Pulmonary artery endothelial cell (primary cell): ENCODE measurements at regions not wholly inside any gene's neighbourhood (a gene's known extent, or its start where the extent isn't known, plus 50 kb on each side); places are given as distances from the start of the nearest gene placed in this dataset.
"Not testable (repeated sequence)": the region's sequence is repeated elsewhere in the genome, so short reads cannot be mapped to it uniquely, and the experiment has no call there.

ENCODE experiments used
- DNase-seq: peaks from one replicate; pipeline ENCODE4 v3.0.0-alpha.2; 2011; ENCODE audit warnings: low read depth, low spot score

- no peak for DNase-seq
Observed at GRCh38 chr1:245031041-245031440, 123.7 kb upstream of the KIF26B start.

DNA sequence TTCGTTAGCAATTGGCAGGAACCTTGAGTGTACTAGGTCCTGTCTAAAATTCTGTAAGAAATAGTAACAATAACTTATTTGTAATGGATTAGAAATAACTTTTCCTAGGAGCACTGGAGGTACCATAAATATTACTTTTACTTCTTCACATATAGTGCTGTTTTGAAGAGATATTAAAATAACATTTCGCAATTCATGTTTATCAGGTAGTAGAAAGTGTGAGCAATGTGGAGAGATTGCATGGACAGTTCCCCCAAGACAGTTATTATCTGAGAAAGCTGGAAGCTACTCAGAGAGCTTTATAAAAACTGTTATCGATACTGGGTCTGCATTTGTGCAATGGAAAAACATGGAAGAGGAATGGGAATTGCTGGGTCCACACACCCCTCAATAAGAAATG lies 128.5 kb upstream of the KIF26B start:
- no peak for DNase-seq

GRCh38 chr1:245025525-245025924 lies 129.3 kb upstream of the KIF26B start:
- no peak for DNase-seq

DNA sequence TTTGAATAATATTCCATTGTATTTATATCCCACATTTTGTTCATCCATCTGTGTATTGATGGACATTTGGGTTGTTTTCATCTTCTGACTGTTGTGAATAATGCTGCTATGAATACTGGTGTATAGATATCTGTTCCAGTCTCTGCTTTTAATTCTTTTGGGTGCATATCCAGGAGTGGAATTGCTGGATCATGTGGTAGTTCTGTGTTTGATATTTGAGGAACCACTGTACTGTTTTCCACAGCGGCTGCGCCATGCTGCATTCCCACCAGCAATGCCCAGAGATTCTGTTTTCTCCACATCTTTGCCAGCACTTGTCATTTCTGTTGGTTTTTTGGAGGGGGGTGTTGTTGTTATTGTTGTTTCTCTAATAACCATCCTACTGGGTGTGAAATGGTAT lies 131.6 kb upstream of the KIF26B start:
- DNase-seq: no peak

DNA sequence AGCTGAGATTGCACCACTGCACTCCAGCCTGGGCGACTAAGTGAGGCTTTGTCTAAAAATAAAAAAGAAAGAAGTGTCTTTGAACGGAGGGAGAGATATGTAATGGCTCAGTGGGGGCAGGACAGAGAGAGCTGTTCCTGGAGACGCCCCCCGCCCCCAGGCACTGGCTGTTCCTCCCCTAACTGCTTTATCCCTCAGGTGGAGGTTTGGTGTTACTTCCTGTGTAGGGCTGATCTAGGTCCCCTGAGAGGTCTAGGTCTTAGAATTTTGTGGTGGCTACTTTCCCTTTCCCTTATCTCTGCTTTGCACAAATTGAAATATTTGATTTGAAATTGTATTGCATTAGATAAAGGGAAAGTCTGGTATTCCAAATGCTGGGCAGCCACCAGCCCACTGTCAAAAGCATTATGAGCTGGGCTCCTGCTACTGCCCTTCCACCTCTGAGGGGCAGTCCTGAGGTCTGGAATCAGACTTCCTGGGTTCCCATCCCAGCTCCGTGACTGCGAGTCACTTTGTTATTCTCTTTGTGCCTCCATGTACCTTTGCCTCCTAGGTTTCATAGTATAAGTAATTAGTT lies 134.8 kb upstream of the KIF26B start:
- no peak for DNase-seq

GRCh38 chr1:245016700-245017099 lies 138.1 kb upstream of the KIF26B start:
- no peak for DNase-seq

DNA sequence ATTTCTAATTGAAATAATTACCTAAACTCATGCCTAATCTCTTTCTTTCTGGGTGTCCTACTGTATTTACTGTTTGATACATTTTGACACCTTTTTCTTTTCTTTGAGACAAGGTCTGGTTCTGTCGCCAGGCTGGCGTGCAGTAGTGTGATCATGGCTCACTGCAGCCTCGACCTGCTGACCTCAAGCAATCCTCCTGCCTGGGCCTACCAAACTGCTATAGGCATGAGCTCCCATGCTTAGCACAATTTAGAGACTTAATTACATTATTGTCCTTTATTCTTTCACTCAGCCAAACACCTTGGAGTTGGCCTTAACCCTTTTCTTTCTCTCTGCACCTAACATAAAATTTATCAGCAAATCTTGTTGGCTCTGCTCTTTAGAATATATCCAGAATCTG lies 139.8 kb upstream of the KIF26B start:
- no peak for DNase-seq

DNA sequence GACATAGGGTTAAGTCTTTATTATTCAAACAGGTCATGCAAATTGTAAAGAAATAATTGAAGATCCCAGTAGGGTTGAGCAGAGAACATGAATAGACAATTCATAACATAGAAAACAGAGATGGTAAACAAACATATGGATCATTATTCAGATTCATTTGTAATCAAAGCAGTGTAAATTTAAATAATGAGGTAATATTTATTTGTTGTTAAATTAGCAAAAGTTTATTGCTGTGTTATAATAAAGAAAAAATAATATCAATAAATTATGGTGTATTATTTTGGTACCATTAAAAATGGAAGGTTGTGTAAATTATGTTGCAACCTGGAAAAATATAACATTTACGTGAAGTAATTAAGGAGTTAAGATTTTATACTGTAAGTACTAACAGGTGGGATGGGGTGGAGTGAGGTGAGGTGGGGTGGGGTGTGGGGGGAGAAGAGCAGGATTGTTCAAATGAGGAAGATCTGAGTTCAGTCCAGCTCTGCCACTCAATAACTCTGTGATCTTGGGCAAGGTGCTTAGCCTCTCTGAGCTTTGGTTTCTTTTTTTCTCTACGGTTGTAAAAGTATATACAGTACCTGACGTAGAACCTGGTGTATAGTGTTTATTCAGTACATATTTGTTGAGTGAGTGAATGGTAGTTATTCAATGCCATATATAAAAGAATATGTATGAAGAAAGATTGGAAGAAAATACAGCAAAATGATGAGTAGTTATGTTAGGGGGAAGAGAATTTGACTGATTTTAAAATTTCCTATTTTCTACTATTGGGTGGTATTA lies 140.3 kb upstream of the KIF26B start:
- no peak for DNase-seq

- no peak for DNase-seq
Observed at GRCh38 chr1:245010018-245010614, 144.7 kb upstream of the KIF26B start.

DNA sequence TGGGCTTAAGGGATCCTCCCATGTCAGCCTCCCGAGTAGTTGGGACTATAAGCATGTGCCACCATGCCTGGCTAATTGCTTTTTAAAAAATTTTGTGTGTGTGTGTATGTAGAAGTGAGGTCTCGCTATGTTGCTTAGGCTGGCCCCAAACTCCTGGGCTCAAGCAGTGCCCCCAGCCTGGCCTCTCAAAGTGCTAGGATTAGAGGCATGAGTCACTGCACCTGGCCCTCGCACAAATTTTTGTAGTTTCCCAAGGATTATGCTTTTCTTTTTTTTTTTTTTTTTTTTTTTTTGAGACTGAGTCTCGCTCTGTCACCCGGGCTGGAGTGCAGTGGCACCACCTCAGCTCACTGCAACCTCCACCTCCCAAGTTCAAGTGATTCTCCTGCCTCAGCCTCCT lies 144.4 kb upstream of the HNRNPU start:
- DNase-seq: no peak

DNA sequence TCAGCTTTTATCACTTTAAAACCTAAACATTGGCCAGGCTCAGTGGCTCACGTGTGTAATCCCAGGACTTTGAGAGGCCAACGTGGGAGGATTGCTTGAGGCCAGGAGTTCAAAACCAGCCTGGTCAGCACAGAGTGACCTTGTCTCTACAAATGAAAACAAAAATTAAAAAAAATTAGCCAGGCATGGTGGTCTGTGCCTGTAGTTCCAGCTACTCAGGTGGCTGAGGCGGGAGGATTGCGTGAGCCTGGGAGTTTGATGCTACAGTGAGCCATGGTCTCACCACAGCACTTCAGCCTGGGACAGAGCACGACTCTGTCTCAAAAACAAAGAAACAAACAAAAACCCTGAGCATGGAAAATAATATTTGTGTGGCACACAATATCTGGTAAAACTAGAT lies 143.5 kb upstream of the HNRNPU start:
- no peak for DNase-seq

DNA sequence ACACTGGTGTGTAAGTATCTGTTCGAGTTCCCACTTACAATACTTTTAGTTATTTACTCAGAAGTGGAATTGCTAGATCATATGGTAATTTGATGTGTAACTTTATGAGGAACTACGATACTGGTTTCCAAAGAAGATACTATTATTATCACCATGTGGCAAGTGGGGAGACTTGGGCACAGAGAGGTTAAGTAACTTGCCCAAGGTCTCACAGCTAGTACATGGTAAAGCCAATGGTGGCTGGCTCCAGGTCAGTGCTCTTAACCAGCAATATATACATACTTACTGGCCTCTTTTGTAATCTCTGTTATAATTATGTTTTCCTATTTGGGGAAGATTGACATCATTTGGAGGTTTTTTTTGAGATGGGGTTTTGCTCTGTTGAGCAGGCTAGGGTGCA lies 138.9 kb upstream of the HNRNPU start:
- DNase-seq: no peak

DNA sequence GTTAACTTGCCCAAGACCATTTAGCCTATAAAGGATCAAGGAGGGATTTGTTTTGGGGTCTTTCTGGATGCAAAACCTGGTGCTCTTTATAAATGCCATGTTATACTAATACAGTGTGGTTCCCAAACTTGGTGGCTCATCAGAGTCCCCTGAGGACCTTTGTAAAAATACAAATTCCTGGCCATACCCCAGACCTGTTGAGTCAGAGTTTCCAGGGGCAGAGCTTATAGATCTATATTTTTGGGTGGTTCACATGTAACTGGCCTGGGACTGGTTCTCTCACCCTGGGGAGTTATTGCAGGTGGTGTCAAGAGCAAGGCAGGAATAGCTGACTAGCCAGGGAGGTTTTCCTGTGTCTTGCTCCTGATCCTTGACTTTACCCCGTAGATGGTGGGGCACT lies 136.9 kb upstream of the HNRNPU start:
- DNase-seq: no peak

DNA sequence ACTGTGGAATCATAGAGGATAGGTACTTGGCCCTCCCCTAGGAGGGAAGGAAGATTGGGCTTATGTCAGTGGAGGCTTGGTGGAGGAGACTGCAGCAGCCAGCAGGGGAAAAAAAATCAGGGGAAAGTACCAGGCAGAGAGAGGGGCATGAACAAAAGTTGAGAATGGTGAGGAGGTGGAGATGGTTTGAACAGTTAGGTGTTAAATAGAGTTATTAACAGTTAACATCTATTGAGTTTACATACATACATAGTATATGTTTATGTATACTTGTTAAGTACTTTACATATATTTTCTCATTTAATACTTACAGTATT lies 136.5 kb upstream of the HNRNPU start:
- no peak for DNase-seq

DNA sequence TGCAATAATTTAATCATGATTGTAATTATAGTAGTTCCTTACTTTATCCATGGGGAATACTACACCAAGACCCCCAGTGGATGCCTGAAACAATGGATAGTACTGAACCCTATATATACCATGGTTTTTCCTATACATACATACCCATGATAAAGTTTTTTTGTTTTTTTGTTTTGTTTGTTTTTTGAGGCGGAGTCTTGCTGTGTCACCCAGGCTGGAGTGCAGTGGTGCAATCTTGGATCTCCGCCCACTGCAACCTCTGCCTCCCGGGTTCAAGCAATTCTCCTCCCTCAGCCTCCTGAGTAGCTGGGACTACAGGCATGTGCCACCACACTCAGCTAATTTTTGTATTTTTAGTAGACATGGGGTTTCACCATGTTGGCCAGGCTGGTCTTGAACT lies 135.3 kb upstream of the HNRNPU start:
- not testable (repeated sequence) for DNase-seq

- DNase-seq: no peak
Observed at GRCh38 chr1:244998717-244999346, 134.5 kb upstream of the HNRNPU start.

GRCh38 chr1:244995602-244996400 lies 131.5 kb upstream of the HNRNPU start:
- DNase-seq: no peak

GRCh38 chr1:244992833-244993232 lies 128.5 kb upstream of the HNRNPU start:
- DNase-seq: no peak

GRCh38 chr1:244989813-244990212 lies 125.5 kb upstream of the HNRNPU start:
- peak; percentile 8 for DNase-seq

DNA sequence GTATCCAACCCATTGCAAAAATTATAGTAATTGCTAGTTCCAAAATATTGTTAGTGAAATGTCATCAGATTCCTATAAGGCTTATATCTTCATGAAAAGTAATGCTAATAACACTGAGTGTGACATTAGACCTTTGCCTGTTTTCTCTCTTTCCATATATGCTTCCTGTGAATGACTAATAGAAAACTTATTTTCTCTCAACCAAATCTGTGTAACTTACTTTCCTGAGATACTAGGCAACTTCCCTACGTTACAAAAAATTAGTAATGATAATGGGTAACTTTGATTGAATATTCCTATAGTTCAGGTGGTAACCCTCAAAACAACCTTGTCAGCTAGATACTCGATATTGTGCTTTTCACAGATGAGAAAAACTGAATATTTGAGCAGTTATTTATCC lies 124.2 kb upstream of the HNRNPU start:
- DNase-seq: no peak

DNA sequence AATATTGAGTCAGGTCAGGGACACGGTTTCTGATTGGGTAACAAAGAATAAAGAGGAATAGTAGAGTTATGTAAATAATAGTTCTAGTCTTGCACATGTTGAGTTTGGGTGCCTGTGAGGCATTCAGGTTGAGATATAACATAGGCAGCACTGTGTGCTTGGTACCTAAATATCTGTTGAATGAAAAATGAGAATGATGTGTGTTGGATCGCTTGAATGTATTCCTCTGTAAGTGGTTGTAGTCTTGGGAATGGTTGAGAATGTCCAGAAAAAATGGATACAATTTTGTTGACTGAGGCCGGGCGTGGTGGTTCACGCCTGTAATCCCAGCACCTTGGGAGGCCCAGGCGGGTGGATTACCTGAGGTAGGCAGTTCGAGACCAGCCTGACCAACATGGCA lies 116.3 kb upstream of the HNRNPU start:
- no peak for DNase-seq

DNA sequence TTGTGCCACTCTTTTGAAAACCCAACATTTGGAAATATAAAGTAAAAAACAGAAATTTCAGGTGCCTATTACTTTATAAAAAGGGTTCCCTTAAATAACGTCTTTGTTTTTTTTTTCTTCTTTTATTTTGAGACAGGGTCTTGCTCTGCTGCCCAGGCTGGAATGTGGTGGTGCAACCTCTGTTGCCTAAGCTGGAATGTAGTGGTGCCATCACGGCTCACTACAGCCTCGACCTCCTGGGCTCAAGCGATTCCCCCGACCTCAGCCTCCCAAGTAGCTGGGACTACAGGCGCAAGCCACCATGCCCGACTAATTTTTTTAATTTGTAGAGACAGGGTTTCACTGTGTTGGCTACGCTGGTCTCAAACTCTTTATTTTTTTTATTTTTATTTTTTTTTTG lies 110.2 kb upstream of the HNRNPU start:
- DNase-seq: no peak
